ACC112 (cell line): ENCODE measurements at regions not wholly inside any gene's neighbourhood (a gene's known extent, or its start where the extent isn't known, plus 50 kb on each side); places are given as distances from the start of the nearest gene placed in this dataset.

Source experiments
- H2AFZ ChIP-seq: fragments of 200-600 bp; sonication (generic); one replicate; pipeline ENCODE4 v1.6.0; 2017; ENCODE audit warnings: antibody characterized with exemption, low read length; ENCODE audit not compliant: unreplicated experiment
- H3K27ac ChIP-seq: fragments of 200-600 bp; sonication (generic); 2 replicates; pipeline ENCODE4 v1.5.1; 2014; ENCODE audit warnings: low read depth, mild to moderate bottlenecking, antibody characterized with exemption, low read length, moderate library complexity
- H3K27me3 ChIP-seq: fragments of 200-600 bp; sonication (generic); 2 replicates; pipeline ENCODE4 v1.6.1; 2014; ENCODE audit warnings: mild to moderate bottlenecking, antibody characterized with exemption, low read length, moderate library complexity, mixed read lengths; ENCODE audit not compliant: insufficient read depth
- H3K36me3 ChIP-seq: fragments of 200-600 bp; sonication (generic); 2 replicates; pipeline ENCODE4 v1.6.1; 2016; ENCODE audit warnings: mild to moderate bottlenecking, antibody characterized with exemption, low read length, moderate library complexity, mixed read lengths; ENCODE audit not compliant: insufficient read depth
- H3K4me1 ChIP-seq: fragments of 200-600 bp; sonication (generic); one replicate; pipeline ENCODE4 v1.6.1; 2016; ENCODE audit warnings: low read length, mixed read lengths; ENCODE audit not compliant: insufficient read depth, unreplicated experiment, control insufficient read depth
- H3K4me3 ChIP-seq: fragments of 200-600 bp; sonication (generic); 2 replicates; pipeline ENCODE4 v1.5.1; 2014; ENCODE audit warnings: mild to moderate bottlenecking, low read depth, low read length
- H3K79me2 ChIP-seq: fragments of 200-600 bp; sonication (generic); one replicate; pipeline ENCODE4 v1.6.0; 2016; ENCODE audit warnings: low read length; ENCODE audit not compliant: control insufficient read depth, unreplicated experiment, insufficient read depth

- no peak overlapping the region for H3K4me3 ChIP-seq
- H3K27me3 ChIP-seq = 0 out of 2 replicates have a peak, but pooled peaks cover 3% of the 10 kb centered on the region
- peak overlapping the region; percentile 23; the same call in 1 of the 2 replicates for H3K27ac ChIP-seq
- H3K36me3 ChIP-seq = no peaks in the 10 kb centered on the region
- peaks cover 13% of the 10 kb centered on the region for H3K4me1 ChIP-seq
- H3K79me2 ChIP-seq = no peaks in the 10 kb centered on the region
- H2AFZ ChIP-seq = peak overlapping the region; percentile 34
Measured at GRCh38 chr15:69794645-69795469, 302.9 kb downstream of the TLE3 start.

GRCh38 chr15:69795601-69796000 lies 302.1 kb downstream of the TLE3 start:
- Histone ChIP-seq H2AFZ (no peak overlapping the region), H3K27ac (no peak overlapping the region), H3K79me2 (no peaks in the 10 kb centered on the region), H3K36me3 (no peaks in the 10 kb centered on the region), H3K4me1 (peaks cover 13% of the 10 kb centered on the region), H3K27me3 (0 out of 2 replicates have a peak, but pooled peaks cover 3% of the 10 kb centered on the region), H3K4me3 (no peak overlapping the region)

DNA sequence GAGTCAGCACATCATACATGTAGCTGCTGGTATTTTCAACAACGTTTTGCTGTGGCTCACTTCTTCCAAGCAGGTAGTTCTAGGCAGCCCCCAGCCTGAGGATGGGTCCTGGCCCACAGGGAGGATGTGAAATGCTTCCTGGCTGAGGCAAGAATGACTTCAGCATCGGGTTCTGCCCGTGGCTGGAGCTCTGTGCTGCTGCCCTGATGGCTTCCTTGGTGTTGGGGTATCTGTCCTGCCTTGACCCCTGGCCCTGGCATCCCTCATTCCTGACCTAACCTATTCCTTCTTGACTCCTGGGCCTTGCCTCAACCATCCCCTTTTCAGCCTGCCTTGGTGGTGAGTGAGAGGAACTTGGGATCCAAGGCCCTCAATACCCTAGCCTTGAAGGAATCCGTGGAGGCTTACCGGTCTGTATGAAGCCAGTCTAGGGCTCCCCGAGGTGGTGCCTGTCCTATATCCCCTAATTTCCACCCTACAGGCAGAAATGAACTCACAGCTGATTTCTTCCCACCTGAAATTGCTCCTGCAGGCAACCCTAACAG lies 300.6 kb downstream of the TLE3 start:
- Histone ChIP-seq H3K36me3 (no peaks in the 10 kb centered on the region), H3K27ac (no peak overlapping the region), H3K4me1 (peaks cover 13% of the 10 kb centered on the region), H2AFZ (no peak overlapping the region), H3K4me3 (no peak overlapping the region), H3K27me3 (no peaks in the 10 kb centered on the region), H3K79me2 (no peaks in the 10 kb centered on the region)

DNA sequence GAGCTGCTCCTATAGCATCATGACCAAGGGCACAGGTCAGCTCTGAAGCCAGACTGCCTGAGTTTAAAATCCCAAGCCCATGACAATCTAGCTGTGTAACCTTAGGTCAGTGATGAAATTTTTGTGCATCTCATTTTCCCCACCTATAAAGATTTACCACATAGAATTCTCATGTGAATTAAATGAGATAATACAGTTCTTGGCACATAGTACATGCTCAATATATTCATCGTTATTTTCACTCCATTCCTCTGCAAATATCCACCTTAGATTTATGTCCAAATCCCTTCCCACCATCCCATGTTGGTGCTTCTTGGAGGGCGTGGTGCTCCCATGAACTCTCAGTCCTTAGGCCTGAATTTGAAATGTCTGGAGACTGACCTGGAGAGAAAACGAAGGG lies 300.1 kb downstream of the TLE3 start:
- Histone ChIP-seq H3K4me1 (peaks cover 13% of the 10 kb centered on the region), H2AFZ (no peak overlapping the region), H3K27me3 (no peaks in the 10 kb centered on the region), H3K79me2 (no peaks in the 10 kb centered on the region), H3K27ac (no peak overlapping the region), H3K4me3 (no peak overlapping the region), H3K36me3 (no peaks in the 10 kb centered on the region)

GRCh38 chr15:69798481-69799250 lies 299.1 kb downstream of the TLE3 start:
- Histone ChIP-seq H3K27ac (no peak overlapping the region), H2AFZ (no peak overlapping the region), H3K36me3 (no peaks in the 10 kb centered on the region), H3K27me3 (no peaks in the 10 kb centered on the region), H3K79me2 (no peaks in the 10 kb centered on the region), H3K4me3 (no peak overlapping the region), H3K4me1 (peaks cover 13% of the 10 kb centered on the region)

DNA sequence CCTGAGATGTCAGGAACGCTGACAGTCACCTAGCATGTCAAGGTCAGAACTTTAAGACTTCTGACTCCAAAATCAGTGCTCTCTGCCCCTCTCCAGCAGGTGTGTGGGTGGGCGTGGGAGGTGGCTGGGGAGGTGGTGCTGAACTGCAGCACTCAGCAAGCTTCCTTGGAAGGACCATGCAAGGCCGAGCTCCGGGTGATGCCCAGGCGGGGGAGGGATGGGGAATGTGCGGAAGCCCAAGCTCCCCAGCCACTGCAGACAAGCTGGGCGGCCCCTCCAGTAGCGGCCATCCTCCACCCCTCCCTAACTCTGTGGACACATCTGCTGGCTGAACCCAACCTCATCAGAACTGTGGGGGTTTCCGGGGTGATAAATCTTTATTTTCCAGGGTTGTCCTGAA lies 296.6 kb downstream of the TLE3 start:
- no peak overlapping the region for H3K27ac ChIP-seq

GRCh38 chr15:69802432-69802831 lies 295.3 kb downstream of the TLE3 start:
- Histone ChIP-seq H3K4me1 (no peaks in the 10 kb centered on the region), H3K4me3 (no peak overlapping the region), H3K27ac (no peak overlapping the region), H3K36me3 (no peaks in the 10 kb centered on the region), H3K79me2 (no peaks in the 10 kb centered on the region), H3K27me3 (no peaks in the 10 kb centered on the region), H2AFZ (no peak overlapping the region)

More for the DNA sequence above, 296.6 kb downstream of the TLE3 start:
- no peak overlapping the region for H2AFZ ChIP-seq
- H3K27me3 ChIP-seq = no peaks in the 10 kb centered on the region
- no peak overlapping the region for H3K4me3 ChIP-seq
- H3K36me3 ChIP-seq = no peaks in the 10 kb centered on the region
- no peaks in the 10 kb centered on the region for H3K4me1 ChIP-seq
- no peaks in the 10 kb centered on the region for H3K79me2 ChIP-seq

DNA sequence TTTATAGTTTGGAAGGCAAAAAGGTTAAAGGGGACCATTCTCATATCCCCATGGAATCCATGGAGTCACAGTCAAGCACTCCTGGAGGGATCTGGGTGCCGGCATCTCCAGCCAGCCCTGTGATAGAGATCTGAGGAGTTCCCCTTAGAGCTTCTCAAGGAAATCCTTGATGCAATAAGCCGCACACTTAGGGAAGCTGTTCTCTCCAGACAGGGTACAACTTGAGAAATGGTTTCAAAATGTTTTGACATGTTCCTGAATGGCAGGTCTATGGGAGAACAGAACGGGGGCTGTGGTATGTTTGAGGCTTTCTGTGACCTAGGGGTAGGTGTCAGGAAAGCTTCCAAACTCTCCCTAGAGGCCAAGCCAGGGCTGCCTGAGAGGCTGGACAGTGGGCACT lies 292.9 kb downstream of the TLE3 start:
- no peaks in the 10 kb centered on the region for H3K79me2 ChIP-seq
- H2AFZ ChIP-seq = no peak overlapping the region
- no peak overlapping the region for H3K4me3 ChIP-seq
- peaks cover 7% of the 10 kb centered on the region for H3K4me1 ChIP-seq
- no peaks in the 10 kb centered on the region for H3K36me3 ChIP-seq
- H3K27me3 ChIP-seq = no peaks in the 10 kb centered on the region
- H3K27ac ChIP-seq = no peak overlapping the region

- Histone ChIP-seq H3K27me3 (no peaks in the 10 kb centered on the region), H2AFZ (no peak overlapping the region), H3K4me3 (no peak overlapping the region), H3K27ac (no peak overlapping the region), H3K36me3 (no peaks in the 10 kb centered on the region), H3K79me2 (no peaks in the 10 kb centered on the region), H3K4me1 (peaks cover 7% of the 10 kb centered on the region)
Measured at GRCh38 chr15:69805248-69805953, 292.3 kb downstream of the TLE3 start.

DNA sequence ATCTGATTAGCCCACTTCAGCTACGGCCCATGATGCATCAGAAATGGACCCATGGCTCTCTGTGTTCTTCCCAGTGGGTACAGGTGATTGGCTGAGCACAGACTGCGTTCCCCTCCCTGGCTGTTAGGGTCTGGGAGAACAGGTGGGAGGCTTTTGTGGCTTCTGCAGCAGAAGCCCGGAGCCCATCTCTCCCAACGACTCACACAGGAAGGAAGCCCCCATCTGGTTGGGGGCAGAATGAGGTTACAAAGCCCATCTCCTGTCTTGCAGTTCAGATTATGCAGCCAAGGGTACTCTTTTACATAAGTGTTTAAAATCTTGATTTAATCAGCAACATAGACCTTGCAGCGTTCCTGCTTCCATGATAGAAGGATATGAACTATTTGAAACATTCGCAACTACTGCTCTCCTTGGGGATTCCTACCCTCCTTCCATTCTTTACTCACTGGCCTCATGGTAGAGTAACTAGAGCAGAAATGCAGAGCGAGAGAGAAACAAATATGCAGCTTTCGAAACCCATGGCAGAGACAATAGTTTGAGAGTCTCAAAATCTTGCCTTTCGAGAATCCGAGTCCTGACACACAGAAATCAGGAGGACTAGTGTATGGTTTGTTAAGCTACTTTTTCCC lies 291.3 kb downstream of the TLE3 start:
- Histone ChIP-seq H3K4me3 (no peak overlapping the region), H3K27me3 (no peaks in the 10 kb centered on the region), H3K27ac (no peak overlapping the region), H3K4me1 (peaks cover 7% of the 10 kb centered on the region), H3K36me3 (no peaks in the 10 kb centered on the region), H3K79me2 (no peaks in the 10 kb centered on the region), H2AFZ (no peak overlapping the region)
